ENCODE measurements at regions not wholly inside any gene's neighbourhood (a gene's known extent, or its start where the extent isn't known, plus 50 kb on each side); places are given as distances from the start of the nearest gene placed in this dataset.

DNA sequence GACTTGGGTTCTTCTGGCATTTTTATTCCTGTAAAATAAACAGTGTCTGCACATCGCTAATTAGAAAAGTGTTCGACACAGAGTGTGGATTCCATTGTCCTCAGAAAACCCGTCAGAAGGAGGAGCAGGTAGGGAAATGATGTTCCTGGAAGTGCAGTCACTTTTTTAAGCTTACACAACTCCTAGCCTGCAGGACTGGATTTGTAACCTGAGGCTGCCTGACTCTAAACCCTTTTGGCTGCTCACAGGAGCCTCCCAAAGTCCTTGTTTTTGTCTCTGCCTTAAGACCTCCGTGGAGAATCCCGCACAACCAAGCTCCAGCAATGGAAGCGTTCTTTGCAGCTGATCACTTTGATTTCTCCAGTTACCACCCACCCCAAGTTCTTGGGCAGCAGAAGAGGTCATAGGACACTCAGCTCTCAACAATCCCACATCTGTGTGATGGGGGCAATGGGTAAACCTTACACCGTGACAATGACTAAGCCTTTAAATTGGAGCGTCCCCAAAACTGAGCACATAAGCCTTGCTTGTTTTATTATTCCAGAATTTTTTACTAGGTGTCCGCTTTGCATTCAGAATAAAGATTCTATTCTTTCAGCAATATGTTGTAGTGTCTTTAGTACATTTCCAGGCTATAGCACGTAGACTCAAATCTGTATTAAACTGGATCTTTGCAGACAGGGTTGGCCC lies 227.9 kb downstream of the TBXT start:
- TF ChIP-seq CTCF (IDR thresholded peaks at IDR 0.05; ENCODE audit: poor library complexity, severe bottlenecking) (no peak), TAF1 (IDR thresholded peaks at IDR 0.05; ENCODE audit: low read depth) (no peak), EZH2 (IDR thresholded peaks at IDR 0.05; ENCODE audit: borderline replicate concordance, insufficient read depth, low read length, poor library complexity, severe bottlenecking) (no peak)

Measured in neural cell (in vitro differentiated cells).